ENCODE measurements at regions not wholly inside any gene's neighbourhood (a gene's known extent, or its start where the extent isn't known, plus 50 kb on each side); places are given as distances from the start of the nearest gene placed in this dataset.

DNA sequence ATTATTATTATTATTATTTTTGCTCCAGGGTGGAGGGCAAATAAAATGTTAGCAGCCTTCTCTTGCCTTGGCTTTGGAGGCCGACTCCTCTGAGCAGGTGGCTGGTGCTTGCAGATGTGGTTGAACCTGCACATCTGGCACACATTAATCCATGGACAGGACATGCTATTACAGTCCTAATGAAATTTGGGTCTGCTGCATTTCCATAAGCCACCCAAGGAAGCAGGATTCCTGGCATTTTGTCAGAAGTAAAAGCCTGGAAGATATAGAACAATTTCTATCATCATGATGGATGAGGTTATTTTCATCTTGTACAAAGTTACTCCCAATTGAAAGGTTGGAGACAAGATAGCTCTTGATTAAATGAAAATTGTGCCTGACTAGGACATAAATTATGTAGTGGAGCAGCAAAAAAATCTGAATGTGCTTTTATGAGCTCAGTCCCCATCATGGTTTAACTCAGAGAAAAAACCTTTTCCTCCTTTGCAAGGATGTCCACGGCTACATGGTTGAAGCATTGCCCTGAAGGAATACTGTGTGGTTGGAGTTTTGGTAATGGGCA, 130.9 kb upstream of the RGMA start:
- Histone ChIP-seq H3K27ac (no peak overlapping the region), H3K4me1 (no peaks in the 10 kb centered on the region), H3K9me3 (no peaks in the 10 kb centered on the region), H3K36me3 (no peaks in the 10 kb centered on the region), H3K27me3 (no peaks in the 10 kb centered on the region), H3K4me3 (no peak overlapping the region)
- no peak for DNase-seq
- TF ChIP-seq, protein P1, sequence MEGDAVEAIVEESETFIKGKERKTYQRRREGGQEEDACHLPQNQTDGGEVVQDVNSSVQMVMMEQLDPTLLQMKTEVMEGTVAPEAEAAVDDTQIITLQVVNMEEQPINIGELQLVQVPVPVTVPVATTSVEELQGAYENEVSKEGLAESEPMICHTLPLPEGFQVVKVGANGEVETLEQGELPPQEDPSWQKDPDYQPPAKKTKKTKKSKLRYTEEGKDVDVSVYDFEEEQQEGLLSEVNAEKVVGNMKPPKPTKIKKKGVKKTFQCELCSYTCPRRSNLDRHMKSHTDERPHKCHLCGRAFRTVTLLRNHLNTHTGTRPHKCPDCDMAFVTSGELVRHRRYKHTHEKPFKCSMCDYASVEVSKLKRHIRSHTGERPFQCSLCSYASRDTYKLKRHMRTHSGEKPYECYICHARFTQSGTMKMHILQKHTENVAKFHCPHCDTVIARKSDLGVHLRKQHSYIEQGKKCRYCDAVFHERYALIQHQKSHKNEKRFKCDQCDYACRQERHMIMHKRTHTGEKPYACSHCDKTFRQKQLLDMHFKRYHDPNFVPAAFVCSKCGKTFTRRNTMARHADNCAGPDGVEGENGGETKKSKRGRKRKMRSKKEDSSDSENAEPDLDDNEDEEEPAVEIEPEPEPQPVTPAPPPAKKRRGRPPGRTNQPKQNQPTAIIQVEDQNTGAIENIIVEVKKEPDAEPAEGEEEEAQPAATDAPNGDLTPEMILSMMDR (IDR thresholded peaks at IDR 0.05), result no peak
- TF ChIP-seq POLR2A (IDR thresholded peaks at IDR 0.05), result no peak

DNA sequence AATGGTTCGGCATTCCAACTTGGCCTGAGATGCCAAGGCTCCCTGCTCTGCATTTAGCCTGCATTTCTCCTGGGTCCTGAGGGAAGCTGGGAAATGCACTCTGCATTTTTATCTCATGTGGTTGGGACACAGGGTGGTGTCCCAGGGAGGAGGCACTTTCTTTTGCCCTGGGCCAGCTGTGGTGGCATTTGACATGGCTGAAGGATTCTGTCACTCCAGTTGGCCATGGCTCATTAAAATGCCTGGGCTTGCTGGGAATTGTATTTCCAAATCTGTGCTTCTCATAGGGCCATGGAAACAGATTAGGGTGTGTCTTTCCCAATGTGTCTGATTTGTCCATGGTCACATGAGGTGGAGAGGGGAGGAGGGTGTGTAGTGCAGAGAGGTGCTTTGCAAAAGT, 128.3 kb upstream of the RGMA start:
- no peak overlapping the region for H3K4me3 ChIP-seq

DNA sequence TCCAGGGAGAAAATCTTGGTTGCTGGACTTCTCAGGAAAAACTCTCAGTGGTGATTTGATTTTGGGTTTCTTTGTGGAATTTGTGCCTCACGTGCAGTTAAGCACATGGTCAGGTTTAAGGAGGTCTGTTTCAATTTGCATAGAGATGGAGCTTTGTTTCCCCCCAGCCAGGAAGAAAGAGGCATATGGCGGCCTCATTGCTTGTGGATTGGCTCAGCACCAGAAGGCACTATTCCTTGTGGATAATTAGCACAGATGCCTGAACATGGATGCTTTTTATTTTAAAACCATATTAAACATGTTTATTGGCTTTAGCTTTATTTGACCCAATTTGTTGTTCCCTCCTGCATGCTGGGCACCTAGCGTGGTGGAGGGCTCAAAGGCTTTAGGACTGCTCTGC, 125.1 kb upstream of the RGMA start:
- no peak overlapping the region for H3K27ac ChIP-seq
- H3K9me3 ChIP-seq, result no peaks in the 10 kb centered on the region
- H3K4me1 ChIP-seq, result no peaks in the 10 kb centered on the region
- TF ChIP-seq POLR2A (IDR thresholded peaks at IDR 0.05), result no peak
- TF ChIP-seq, protein P1 (IDR thresholded peaks at IDR 0.05), result no peak
- no peaks in the 10 kb centered on the region for H3K36me3 ChIP-seq
- H3K4me3 ChIP-seq, result no peak overlapping the region
- no peak for DNase-seq
- no peaks in the 10 kb centered on the region for H3K27me3 ChIP-seq

More for the DNA sequence above, 128.3 kb upstream of the RGMA start:
- no peaks in the 10 kb centered on the region for H3K9me3 ChIP-seq
- no peaks in the 10 kb centered on the region for H3K4me1 ChIP-seq
- TF ChIP-seq, protein P1 (IDR thresholded peaks at IDR 0.05), result no peak
- TF ChIP-seq POLR2A (IDR thresholded peaks at IDR 0.05), result no peak
- no peaks in the 10 kb centered on the region for H3K36me3 ChIP-seq
- H3K27ac ChIP-seq, result no peak overlapping the region
- DNase-seq, result no peak
- no peaks in the 10 kb centered on the region for H3K27me3 ChIP-seq

DNA sequence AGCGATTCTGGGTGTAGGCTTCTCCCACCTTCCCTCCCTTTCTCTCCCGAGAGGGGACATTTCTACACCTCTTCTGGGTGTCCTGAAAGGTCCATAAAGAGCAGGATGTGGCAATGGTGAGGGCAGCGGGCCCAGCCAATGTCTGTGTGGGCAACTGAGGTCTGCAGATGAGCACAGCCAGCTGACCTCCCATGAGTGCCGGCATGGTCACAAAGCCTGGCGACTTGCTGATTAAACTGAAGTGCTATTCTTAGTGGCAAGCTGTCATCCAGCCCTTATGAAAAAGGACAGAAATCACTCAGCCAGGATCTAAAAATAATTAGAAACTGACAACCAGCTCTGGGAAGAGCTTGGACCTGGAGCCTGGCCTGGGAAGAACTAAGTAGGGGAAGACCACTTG, 124.3 kb upstream of the RGMA start:
- H3K4me1 ChIP-seq, result no peaks in the 10 kb centered on the region
- H3K9me3 ChIP-seq, result no peaks in the 10 kb centered on the region
- no peak overlapping the region for H3K4me3 ChIP-seq
- DNase-seq, result no peak
- H3K27ac ChIP-seq, result no peak overlapping the region
- no peaks in the 10 kb centered on the region for H3K27me3 ChIP-seq
- no peaks in the 10 kb centered on the region for H3K36me3 ChIP-seq
- TF ChIP-seq POLR2A (IDR thresholded peaks at IDR 0.05), result no peak
- TF ChIP-seq, protein P1 (IDR thresholded peaks at IDR 0.05), result no peak

DNA sequence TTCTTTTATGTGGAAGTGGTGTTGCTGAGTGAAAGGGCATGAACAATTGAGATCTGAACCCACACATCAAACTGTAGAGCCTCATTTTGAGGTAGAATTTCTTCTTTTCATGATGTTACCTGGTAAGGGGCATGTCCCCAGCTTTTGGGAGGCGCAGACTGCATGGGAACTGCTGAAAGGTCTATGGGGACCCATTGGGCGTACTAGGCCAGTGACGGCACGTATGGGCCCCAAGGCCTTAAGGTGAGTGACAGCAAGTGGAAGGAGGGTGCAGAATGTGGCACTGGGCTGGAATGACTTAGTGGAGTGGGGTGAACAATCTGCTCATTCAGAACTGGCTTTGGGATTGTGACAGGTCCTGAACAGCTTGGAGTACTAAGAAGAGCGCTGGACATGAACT, 123.6 kb upstream of the RGMA start:
- Histone ChIP-seq H3K4me1 (no peaks in the 10 kb centered on the region), H3K36me3 (no peaks in the 10 kb centered on the region), H3K27me3 (no peaks in the 10 kb centered on the region), H3K4me3 (no peak overlapping the region), H3K27ac (no peak overlapping the region), H3K9me3 (no peaks in the 10 kb centered on the region)
- TF ChIP-seq, protein P1 (IDR thresholded peaks at IDR 0.05), result no peak
- no peak for TF ChIP-seq POLR2A (IDR thresholded peaks at IDR 0.05)
- DNase-seq, result no peak

DNA sequence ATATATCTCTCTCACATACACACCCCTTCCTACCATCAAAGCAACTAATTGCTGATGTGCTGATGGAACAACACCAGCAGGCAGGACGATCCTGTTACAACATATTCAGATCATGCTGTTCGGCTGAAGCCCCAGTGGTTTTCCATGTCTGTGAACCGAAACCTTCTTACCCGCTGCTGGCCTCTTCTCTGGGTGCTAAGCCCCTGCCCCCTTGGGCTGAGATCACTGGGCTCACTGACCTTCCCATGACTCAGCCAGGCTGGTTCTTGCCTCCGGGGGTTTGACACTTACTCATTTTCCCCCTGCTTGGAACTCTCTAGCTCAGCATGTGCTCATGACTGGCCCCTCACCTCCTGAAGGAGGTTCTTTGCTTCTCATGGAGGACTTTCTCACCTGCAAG, 122.0 kb upstream of the RGMA start:
- Histone ChIP-seq H3K4me1 (no peaks in the 10 kb centered on the region), H3K9me3 (no peaks in the 10 kb centered on the region), H3K27me3 (no peaks in the 10 kb centered on the region), H3K4me3 (no peak overlapping the region), H3K36me3 (no peaks in the 10 kb centered on the region), H3K27ac (no peak overlapping the region)
- TF ChIP-seq, protein P1 (IDR thresholded peaks at IDR 0.05), result no peak
- TF ChIP-seq POLR2A (IDR thresholded peaks at IDR 0.05), result no peak
- DNase-seq, result no peak
